Common myeloid progenitor, CD34-positive (primary cell): ENCODE measurements at regions not wholly inside any gene's neighbourhood (a gene's known extent, or its start where the extent isn't known, plus 50 kb on each side); places are given as distances from the start of the nearest gene placed in this dataset.

Source experiments
- CTCF ChIA-PET: fragments of 350-600 bp; sonication (Branson Sonifier 250); formaldehyde crosslinking; loops from one replicate; lab custom pipeline; 2021; ENCODE audit warnings: antibody characterized with exemption; lab: Charles Lee
- POLR2A ChIA-PET: fragments of 350-600 bp; sonication (Branson Sonifier 250); formaldehyde crosslinking; loops from one replicate; lab custom pipeline; 2021; ENCODE audit warnings: antibody characterized with exemption; lab: Charles Lee
- DNase-seq, 3 donors: peaks; one replicate each; pipeline versions ENCODE4 v3.0.0 to v3.0.0-alpha.2; 2013
- H3K27ac ChIP-seq, 2 experiments: 1 replicate in 1 of 2; 2 replicates in 1 of 2; pipeline ENCODE4 v1.7.0; 2013; ENCODE audit warnings: inconsistent platforms in 2 of 2, low read length in 2 of 2, mild to moderate bottlenecking in 2 of 2, low read depth in 1 of 2, moderate library complexity in 1 of 2; ENCODE audit not compliant: severe bottlenecking in 2 of 2, insufficient read depth in 1 of 2, poor library complexity in 1 of 2
- H3K27me3 ChIP-seq, 5 experiments: replicated peaks in 2 of 5; 1 replicate in 3 of 5; 2 replicates in 2 of 5; pipeline versions ENCODE4 v1.6.1 to v1.7.0; 2013; ENCODE audit warnings: low read length in 4 of 5, mild to moderate bottlenecking in 2 of 5, moderate library complexity in 2 of 5, inconsistent platforms in 1 of 5; ENCODE audit not compliant: insufficient read depth in 5 of 5, control insufficient read depth in 4 of 5
- H3K36me3 ChIP-seq, 4 experiments: 1 replicate in 2 of 4; 2 replicates in 2 of 4; pipeline versions ENCODE4 v1.6.1 to v1.7.0; 2013; ENCODE audit warnings: low read length in 3 of 4, control low read depth in 1 of 4, mild to moderate bottlenecking in 1 of 4; ENCODE audit not compliant: control insufficient read depth in 4 of 4, insufficient read depth in 4 of 4
- H3K4me1 ChIP-seq, 4 experiments: 1 replicate in 3 of 4; 2 replicates in 1 of 4; pipeline versions ENCODE4 v1.6.1 to v1.7.1; 2013; ENCODE audit warnings: low read length in 3 of 4, mild to moderate bottlenecking in 3 of 4, control low read depth in 1 of 4, inconsistent platforms in 1 of 4, moderate library complexity in 1 of 4; ENCODE audit not compliant: control insufficient read depth in 4 of 4, insufficient read depth in 4 of 4; ENCODE audit errors: control extremely low read depth in 1 of 4
- H3K4me3 ChIP-seq, 7 experiments: 1 replicate in 4 of 7; 2 replicates in 3 of 7; pipeline versions ENCODE4 v1.5.1 to v1.7.0; 2013; ENCODE audit warnings: mild to moderate bottlenecking in 7 of 7, low read length in 6 of 7, moderate library complexity in 6 of 7, inconsistent platforms in 2 of 7, low read depth in 2 of 7, control low read depth in 1 of 7; ENCODE audit not compliant: insufficient read depth in 4 of 7, control insufficient read depth in 1 of 7; ENCODE audit errors: extremely low read depth in 1 of 7
- H3K9me3 ChIP-seq, 5 experiments: 1 replicate in 4 of 5; 2 replicates in 1 of 5; pipeline versions ENCODE4 v1.6.1 to v1.7.1; 2013; ENCODE audit warnings: low read length in 4 of 5, mild to moderate bottlenecking in 2 of 5, inconsistent platforms in 1 of 5, low read depth in 1 of 5, moderate library complexity in 1 of 5; ENCODE audit not compliant: control insufficient read depth in 4 of 5, insufficient read depth in 2 of 5; ENCODE audit errors: control extremely low read depth in 1 of 5
- WGBS: methylation state at CpG from one replicate; pipeline ENCODE4 v1.1.5; 2013; ENCODE audit not compliant: insufficient coverage; 5-methylcytosine and 5-hydroxymethylcytosine counted together

DNA sequence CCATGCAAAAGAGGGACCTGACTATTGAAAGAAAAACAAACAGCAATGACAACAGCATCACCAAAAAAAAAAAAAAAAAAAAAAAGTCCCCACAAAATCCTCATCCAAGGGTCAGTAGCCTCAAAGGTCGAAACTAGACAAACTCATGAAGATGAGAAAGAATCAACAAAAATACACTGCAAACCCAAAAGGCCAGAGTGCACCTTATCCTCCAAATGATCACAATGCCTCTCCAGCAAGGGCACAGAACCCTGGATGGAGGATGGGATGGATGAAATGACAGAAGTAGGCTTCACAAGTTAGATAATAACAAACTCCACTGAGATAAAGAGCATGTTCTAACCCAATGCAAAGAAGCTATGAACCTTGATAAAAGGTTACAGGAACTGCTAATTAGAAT is 250.4 kb upstream of the GRAMD2B start:
- no peak overlapping the region for H3K4me3 ChIP-seq
- no peak overlapping the region for H3K27ac ChIP-seq
- no peak for DNase-seq
- CTCF ChIA-PET: no interaction called here
- no peaks in the 10 kb centered on the region for H3K36me3 ChIP-seq
- no peaks in the 10 kb centered on the region for H3K27me3 ChIP-seq
- no peaks in the 10 kb centered on the region for H3K4me1 ChIP-seq
- POLR2A ChIA-PET: no interaction called here
- H3K9me3 ChIP-seq: peaks cover 0 to 13% (median 0%) of the 10 kb centered on the region in 5 experiments
- WGBS: no CpG with 5 or more reads among the region's 1 CpG

DNA sequence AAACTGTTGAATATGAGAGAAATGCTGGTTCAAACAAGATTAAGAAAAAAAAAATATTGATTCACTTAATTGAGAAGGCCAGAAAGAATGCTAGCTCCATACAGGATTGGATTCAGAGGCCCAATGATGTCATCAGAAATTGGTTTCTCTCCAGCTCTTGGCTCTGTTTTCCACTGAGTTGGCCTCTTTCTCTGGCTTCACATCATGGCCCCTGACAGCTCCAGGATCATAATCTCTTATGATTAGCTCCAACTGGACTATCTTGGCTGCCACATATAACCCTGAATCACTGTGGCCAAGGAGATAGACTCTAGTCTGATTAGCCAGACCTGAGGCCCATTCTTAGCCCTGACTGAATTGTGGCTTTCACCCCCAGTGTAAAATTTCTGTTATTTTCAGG is 244.7 kb upstream of the GRAMD2B start:
- Histone ChIP-seq H3K4me1 (no peaks in the 10 kb centered on the region), H3K36me3 (no peaks in the 10 kb centered on the region), H3K27ac (no peak overlapping the region), H3K27me3 (no peaks in the 10 kb centered on the region), H3K9me3 (no peaks in the 10 kb centered on the region), H3K4me3 (no peak overlapping the region)
- ChIA-PET POLR2A (no interaction called here), CTCF (no interaction called here)
- no peak for DNase-seq

DNA sequence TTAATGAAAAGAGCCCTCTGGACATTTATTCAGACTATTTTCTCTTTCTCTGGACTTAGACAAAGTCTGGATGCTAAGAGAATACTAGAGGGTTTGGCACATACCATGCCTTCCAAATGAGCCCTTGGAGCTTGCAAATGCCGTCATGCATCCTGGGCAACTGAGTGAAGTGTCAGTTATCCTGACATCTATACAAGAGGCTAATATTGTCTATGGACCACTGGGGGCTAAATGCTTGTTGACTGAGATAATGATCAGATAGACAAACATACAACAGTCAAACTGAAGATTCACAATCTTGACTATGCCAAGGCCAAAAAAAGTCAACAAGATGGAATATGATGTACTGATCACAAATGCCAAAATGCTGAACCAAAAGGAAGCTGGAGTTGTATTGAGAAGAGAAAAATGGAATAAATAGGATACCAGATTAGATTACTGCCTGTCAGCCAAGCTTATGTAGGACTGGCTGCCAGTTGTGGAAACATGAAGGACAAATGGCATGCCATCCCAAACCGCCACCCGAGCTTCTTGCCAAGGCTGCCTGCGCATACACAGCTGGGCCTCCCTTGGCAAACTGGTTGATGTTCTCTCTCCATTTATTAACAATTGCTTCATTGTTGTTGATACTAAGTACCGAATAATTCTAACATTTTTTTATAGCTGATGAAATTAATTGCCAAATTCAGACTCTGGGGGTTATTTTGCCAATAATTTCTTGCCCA is 240.1 kb upstream of the GRAMD2B start:
- DNase-seq: no peak
- H3K27ac ChIP-seq: no peak overlapping the region
- H3K36me3 ChIP-seq: no peaks in the 10 kb centered on the region
- no CpG with 5 or more reads among the region's 5 CpGs for WGBS
- CTCF ChIA-PET: no interaction called here
- POLR2A ChIA-PET: no interaction called here
- peaks cover 0 to 2% (median 0%) of the 10 kb centered on the region in 5 experiments for H3K9me3 ChIP-seq
- H3K4me3 ChIP-seq: no peak overlapping the region
- no peaks in the 10 kb centered on the region for H3K4me1 ChIP-seq
- no peaks in the 10 kb centered on the region for H3K27me3 ChIP-seq

DNA sequence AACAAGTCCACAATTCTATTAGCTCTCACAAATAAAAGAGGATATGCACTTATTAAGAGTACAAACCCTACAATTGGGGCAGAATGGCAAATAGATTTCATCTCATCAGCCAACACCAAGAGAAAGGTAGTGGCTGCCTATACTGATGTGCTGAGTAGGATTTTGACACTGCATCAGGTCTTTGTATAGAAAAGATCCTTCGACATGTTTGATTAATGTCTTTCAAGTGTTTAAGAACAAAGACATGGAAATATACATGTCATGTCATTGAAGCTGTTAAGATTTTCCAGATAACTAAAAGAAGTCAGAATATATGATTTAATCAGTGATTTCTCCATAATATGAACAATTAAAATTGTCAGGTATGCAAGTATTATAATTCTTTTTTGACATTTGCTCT is 238.7 kb upstream of the GRAMD2B start:
- no peak overlapping the region for H3K4me3 ChIP-seq
- POLR2A ChIA-PET: no interaction called here
- WGBS: no CpG with 5 or more reads among the region's 1 CpG
- CTCF ChIA-PET: no interaction called here
- DNase-seq: no peak
- H3K4me1 ChIP-seq: no peaks in the 10 kb centered on the region
- H3K36me3 ChIP-seq: no peaks in the 10 kb centered on the region
- peaks cover 0 to 2% (median 0%) of the 10 kb centered on the region in 5 experiments for H3K9me3 ChIP-seq
- no peak overlapping the region for H3K27ac ChIP-seq
- no peaks in the 10 kb centered on the region for H3K27me3 ChIP-seq

DNA sequence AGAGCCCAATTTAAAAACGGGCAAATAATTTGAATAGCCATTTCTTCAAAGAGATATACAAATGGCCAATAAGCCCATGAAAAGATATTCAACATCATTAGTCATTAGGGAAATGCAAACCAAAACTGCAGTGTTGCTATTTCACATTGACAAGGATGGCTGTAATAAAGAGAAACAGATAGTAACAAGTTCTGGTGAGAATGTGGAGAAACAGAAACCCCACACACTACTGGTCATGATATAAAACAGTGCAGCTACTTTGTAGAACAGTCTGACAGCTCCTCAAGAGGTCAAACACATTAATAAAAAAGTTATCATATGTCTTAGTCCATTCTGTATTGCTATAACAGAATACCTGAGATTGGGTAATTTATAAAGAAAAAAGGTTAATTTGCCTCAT is 237.0 kb upstream of the GRAMD2B start:
- Histone ChIP-seq H3K9me3 (peaks cover 0 to 2% (median 0%) of the 10 kb centered on the region in 5 experiments), H3K4me1 (no peaks in the 10 kb centered on the region), H3K4me3 (no peak overlapping the region), H3K36me3 (no peaks in the 10 kb centered on the region), H3K27me3 (no peaks in the 10 kb centered on the region), H3K27ac (no peak overlapping the region)
- ChIA-PET POLR2A (no interaction called here), CTCF (no interaction called here)
- no peak for DNase-seq
- WGBS: 80% methylated on average over 1 of the region's 1 CpG

DNA sequence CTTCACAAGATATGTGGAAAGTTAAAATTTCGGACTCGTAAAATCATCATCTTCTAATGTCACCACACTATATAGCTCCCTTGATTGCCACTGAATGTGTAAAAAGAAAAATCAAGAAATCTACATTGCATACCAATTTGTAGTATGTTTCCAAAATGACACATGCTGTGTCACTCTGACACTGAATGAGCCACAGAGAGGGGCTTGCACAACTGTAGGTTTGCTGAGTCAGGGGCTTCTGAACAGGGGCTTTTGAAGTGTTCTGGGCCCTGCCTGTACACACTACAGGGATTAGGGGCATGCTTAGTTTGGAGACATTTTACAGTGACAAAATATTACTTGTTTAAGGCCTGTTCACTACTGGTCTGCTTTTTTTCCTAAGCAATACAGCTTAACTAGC is 234.4 kb upstream of the GRAMD2B start:
- Histone ChIP-seq H3K27ac (no peak overlapping the region), H3K4me3 (no peak overlapping the region), H3K9me3 (peaks cover 0 to 2% (median 0%) of the 10 kb centered on the region in 5 experiments), H3K27me3 (no peaks in the 10 kb centered on the region), H3K4me1 (no peaks in the 10 kb centered on the region), H3K36me3 (no peaks in the 10 kb centered on the region)
- WGBS: no CpG with 5 or more reads among the region's 2 CpGs
- ChIA-PET CTCF (no interaction called here), POLR2A (no interaction called here)
- DNase-seq: no peak

DNA sequence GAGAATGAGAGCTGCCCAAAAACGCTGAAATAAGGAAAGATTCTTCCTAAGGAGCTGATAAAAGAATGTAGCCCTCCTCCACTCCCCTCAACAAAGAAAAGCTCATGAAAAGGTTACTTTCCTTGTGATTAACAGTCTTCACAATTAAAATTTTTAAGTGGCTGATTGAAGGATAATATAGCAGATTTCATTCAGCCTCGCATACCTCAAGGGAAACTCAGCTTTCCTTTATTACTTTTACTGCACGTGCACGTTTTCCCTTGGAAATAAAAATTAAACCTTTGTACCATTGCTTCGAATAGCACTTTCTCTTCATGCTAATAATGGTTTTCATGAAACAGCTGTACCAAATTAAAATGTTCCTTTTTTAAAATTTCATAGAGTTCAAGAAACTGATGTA is 234.0 kb upstream of the GRAMD2B start:
- Histone ChIP-seq H3K4me1 (no peaks in the 10 kb centered on the region), H3K4me3 (no peak overlapping the region), H3K36me3 (no peaks in the 10 kb centered on the region), H3K27me3 (no peaks in the 10 kb centered on the region), H3K9me3 (peaks cover 0 to 2% (median 0%) of the 10 kb centered on the region in 5 experiments), H3K27ac (no peak overlapping the region)
- 60% methylated on average over 1 of the region's 5 CpGs for WGBS
- CTCF ChIA-PET: no interaction called here
- DNase-seq: no peak
- POLR2A ChIA-PET: no interaction called here
